OCI-LY1 (cell line): ENCODE measurements at regions not wholly inside any gene's neighbourhood (a gene's known extent, or its start where the extent isn't known, plus 50 kb on each side); places are given as distances from the start of the nearest gene placed in this dataset.

Experiments
- H2AFZ ChIP-seq: fragments of 200-600 bp; sonication (generic), shearing (Covaris generic); 2 replicates; pipeline ENCODE4 v1.6.0; 2014; ENCODE audit warnings: antibody characterized with exemption, mild to moderate bottlenecking, low read length
- H3F3A ChIP-seq: fragments of 200-600 bp; sonication (generic), shearing (Covaris generic); 2 replicates; pipeline ENCODE4 v1.6.0; 2014; ENCODE audit warnings: mild to moderate bottlenecking, antibody characterized with exemption, low read length, moderate library complexity; ENCODE audit not compliant: insufficient read depth
- H3K27ac ChIP-seq: fragments of 200-600 bp; sonication (generic); 2 replicates; pipeline ENCODE4 v1.5.1; 2014; ENCODE audit warnings: low read length, mixed run types, mild to moderate bottlenecking, low read depth; ENCODE audit not compliant: poor library complexity, severe bottlenecking
- H3K27me3 ChIP-seq: fragments of 200-600 bp; sonication (generic); 2 replicates; pipeline ENCODE4 v1.6.0; 2014; ENCODE audit warnings: antibody characterized with exemption, mild to moderate bottlenecking, low read length, moderate library complexity; ENCODE audit not compliant: insufficient read depth
- H3K36me3 ChIP-seq: fragments of 200-600 bp; sonication (generic); 2 replicates; pipeline ENCODE4 v1.6.1; 2014; ENCODE audit warnings: mild to moderate bottlenecking, antibody characterized with exemption, low read length, moderate library complexity, mixed read lengths; ENCODE audit not compliant: insufficient read depth
- H3K4me1 ChIP-seq: fragments of 200-600 bp; sonication (generic); 2 replicates; pipeline ENCODE4 v1.5.1; 2014; ENCODE audit warnings: mild to moderate bottlenecking, low read length, moderate library complexity; ENCODE audit not compliant: insufficient read depth, severe bottlenecking
- H3K4me2 ChIP-seq: fragments of 200-600 bp; sonication (generic), shearing (Covaris generic); 2 replicates; pipeline ENCODE4 v1.6.1; 2014; ENCODE audit warnings: low read length
- H3K4me3 ChIP-seq: fragments of 200-600 bp; sonication (generic); 2 replicates; pipeline ENCODE4 v1.5.1; 2014; ENCODE audit warnings: low read length, low read depth, mild to moderate bottlenecking, mixed read lengths; ENCODE audit not compliant: poor library complexity, severe bottlenecking
- H3K79me2 ChIP-seq: fragments of 200-600 bp; shearing (Covaris generic); 2 replicates; pipeline ENCODE4 v1.6.1; 2016; ENCODE audit warnings: mixed run types, low read length, mixed read lengths; ENCODE audit not compliant: insufficient read depth
- H3K9ac ChIP-seq: fragments of 200-600 bp; sonication (generic), shearing (Covaris generic); 2 replicates; pipeline ENCODE4 v1.6.1; 2014; ENCODE audit warnings: mild to moderate bottlenecking, low read length, mixed read lengths
- H3K9me2 ChIP-seq: fragments of 200-600 bp; sonication (generic), shearing (Covaris generic); 2 replicates; pipeline ENCODE4 v1.6.1; 2014; ENCODE audit warnings: low read depth, mild to moderate bottlenecking, low read length, mixed read lengths
- H3K9me3 ChIP-seq: fragments of 200-600 bp; shearing (Covaris generic); 2 replicates; pipeline ENCODE4 v1.6.1; 2014; ENCODE audit warnings: low read length, mixed read lengths
- H4K20me1 ChIP-seq: fragments of 200-600 bp; sonication (generic), shearing (Covaris generic); 2 replicates; pipeline ENCODE4 v1.6.0; 2016; ENCODE audit warnings: mild to moderate bottlenecking, low read length; ENCODE audit not compliant: insufficient read depth
- CTCF ChIP-seq: fragments of 200-600 bp; sonication (generic), shearing (Covaris generic); IDR thresholded peaks from 2 replicates; pipeline ENCODE4 v1.5.1; 2017; ENCODE audit warnings: mild to moderate bottlenecking, antibody characterized with exemption, low read length, moderate library complexity, mixed read lengths
- EZH2 ChIP-seq: fragments of 200-600 bp; sonication (generic), shearing (Covaris generic); IDR thresholded peaks from 2 replicates; pipeline ENCODE4 v1.8.0; 2017; ENCODE audit warnings: borderline replicate concordance, mixed run types, mild to moderate bottlenecking, antibody characterized with exemption, low read length, moderate library complexity, mixed read lengths

DNA sequence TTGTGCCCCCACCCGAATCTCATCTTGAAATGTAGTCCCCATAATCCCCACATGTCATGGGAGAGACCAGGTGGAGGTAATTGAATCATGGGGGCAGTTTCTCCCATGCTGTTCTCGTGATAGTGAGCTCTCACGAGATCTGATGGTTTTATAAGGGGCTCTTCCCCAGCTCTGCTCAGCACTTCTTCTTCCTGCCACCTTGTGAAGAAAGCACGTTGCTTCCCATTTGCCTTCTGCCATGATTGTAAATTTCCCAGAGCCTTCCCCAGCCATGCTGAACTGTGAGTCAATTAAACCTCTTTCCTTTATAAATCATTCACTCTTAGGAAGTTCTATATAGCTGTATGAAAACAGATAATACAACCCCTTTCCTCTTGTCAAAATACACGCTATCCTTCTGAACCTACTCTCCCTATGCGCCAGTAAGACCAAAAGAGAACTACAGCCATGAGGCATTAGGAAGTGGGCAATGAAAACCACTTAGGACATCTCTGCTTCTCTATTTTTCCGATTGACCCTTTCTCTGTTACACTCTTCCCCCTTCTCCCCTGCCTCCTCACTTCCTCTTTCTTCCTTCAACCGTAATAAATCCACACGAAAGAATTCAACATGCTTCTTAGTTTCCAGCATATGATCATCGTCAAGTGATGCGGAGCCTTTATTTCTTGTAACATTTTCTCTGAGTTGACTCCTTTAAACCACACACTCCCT lies 101.2 kb upstream of the WDR11 start:
- no peak for TF ChIP-seq EZH2
- no peaks in the 10 kb centered on the region for H3K79me2 ChIP-seq
- H3K27ac ChIP-seq, result no peak overlapping the region
- no peaks in the 10 kb centered on the region for H3F3A ChIP-seq
- H3K36me3 ChIP-seq, result no peaks in the 10 kb centered on the region
- H3K27me3 ChIP-seq, result no peaks in the 10 kb centered on the region
- H3K4me3 ChIP-seq, result no peak overlapping the region
- H3K4me2 ChIP-seq, result no peak overlapping the region
- H4K20me1 ChIP-seq, result no peaks in the 10 kb centered on the region
- H3K9me3 ChIP-seq, result no peaks in the 10 kb centered on the region
- no peak overlapping the region for H2AFZ ChIP-seq
- H3K9me2 ChIP-seq, result no peaks in the 10 kb centered on the region
- H3K9ac ChIP-seq, result no peak overlapping the region
- no peaks in the 10 kb centered on the region for H3K4me1 ChIP-seq

DNA sequence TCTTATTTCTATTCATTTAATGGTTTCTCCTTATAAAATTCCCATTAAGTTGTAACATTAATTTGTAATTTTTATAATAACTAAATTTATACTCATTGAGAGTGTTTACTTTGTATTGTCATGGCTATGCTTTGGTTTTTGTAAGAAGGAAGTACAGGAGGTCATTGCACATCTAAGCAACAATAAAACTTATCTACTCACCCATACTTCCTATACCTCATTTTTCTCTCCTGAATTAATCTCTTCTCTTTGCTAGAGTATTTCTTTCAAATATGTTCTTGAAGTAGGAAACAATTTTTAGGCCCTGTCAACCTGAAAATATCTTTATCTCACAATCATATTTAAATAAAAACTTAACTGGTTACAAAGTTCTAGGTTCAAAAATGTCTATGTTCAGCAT lies 95.4 kb upstream of the WDR11 start:
- Histone ChIP-seq H3K4me3 (no peak overlapping the region), H3K4me2 (no peak overlapping the region), H2AFZ (no peak overlapping the region), H3K27me3 (no peaks in the 10 kb centered on the region), H3F3A (no peaks in the 10 kb centered on the region), H4K20me1 (no peaks in the 10 kb centered on the region), H3K9ac (no peak overlapping the region), H3K4me1 (no peaks in the 10 kb centered on the region), H3K9me3 (no peaks in the 10 kb centered on the region), H3K36me3 (no peaks in the 10 kb centered on the region), H3K27ac (no peak overlapping the region), H3K9me2 (no peaks in the 10 kb centered on the region), H3K79me2 (no peaks in the 10 kb centered on the region)
- TF ChIP-seq EZH2, result no peak
- no peak for TF ChIP-seq CTCF

DNA sequence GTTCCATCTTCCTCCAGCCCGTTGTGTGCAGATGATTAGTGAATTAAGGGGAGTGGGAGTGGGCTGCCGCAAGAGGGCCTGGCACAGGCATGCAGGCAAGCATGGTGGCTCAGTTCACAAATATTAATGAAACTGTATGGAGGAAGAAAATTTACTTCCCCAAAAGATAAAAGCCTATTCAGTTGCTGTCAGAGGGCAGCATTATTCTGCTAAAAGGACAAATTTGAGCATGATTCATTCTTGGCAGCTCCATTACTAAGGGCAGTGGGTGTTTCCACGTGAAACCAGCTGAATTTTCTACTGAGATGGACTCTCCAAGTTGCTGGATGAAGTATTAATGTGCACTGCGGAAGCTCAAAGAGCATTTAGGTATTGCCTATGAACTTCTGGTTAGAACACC lies 90.9 kb upstream of the WDR11 start:
- Histone ChIP-seq H3K27ac (no peak overlapping the region), H4K20me1 (no peaks in the 10 kb centered on the region), H3K4me1 (no peaks in the 10 kb centered on the region), H3K9me3 (no peaks in the 10 kb centered on the region), H3F3A (no peaks in the 10 kb centered on the region), H3K36me3 (no peaks in the 10 kb centered on the region), H3K9me2 (no peaks in the 10 kb centered on the region), H3K4me2 (no peak overlapping the region), H3K4me3 (no peak overlapping the region), H3K27me3 (no peaks in the 10 kb centered on the region), H2AFZ (no peak overlapping the region), H3K79me2 (no peaks in the 10 kb centered on the region), H3K9ac (no peak overlapping the region)
- TF ChIP-seq EZH2 (no peak), CTCF (no peak)

DNA sequence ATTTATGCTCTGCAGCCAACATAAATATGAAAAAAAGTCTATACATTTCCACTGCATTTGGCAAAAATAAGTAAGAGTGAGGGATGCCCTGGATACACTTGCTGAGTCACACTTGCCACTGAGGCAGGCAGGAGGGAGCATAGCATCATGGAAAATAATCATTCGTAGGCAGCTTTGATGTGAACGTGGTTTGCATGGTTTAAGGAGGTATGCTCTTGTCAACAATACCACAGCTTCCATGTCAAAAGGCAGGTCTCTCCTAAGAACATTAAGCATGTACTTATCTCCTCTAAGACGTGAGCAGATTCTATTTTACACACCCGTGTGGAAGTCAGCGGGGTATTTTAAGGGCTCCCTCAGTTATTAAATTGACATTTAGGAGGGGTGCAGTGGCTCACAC lies 89.2 kb upstream of the WDR11 start:
- Histone ChIP-seq H3F3A (no peaks in the 10 kb centered on the region), H3K9me3 (no peaks in the 10 kb centered on the region), H3K79me2 (no peaks in the 10 kb centered on the region), H3K4me3 (no peak overlapping the region), H3K27ac (no peak overlapping the region), H4K20me1 (no peaks in the 10 kb centered on the region), H3K9ac (no peak overlapping the region), H3K27me3 (no peaks in the 10 kb centered on the region), H2AFZ (no peak overlapping the region), H3K36me3 (no peaks in the 10 kb centered on the region), H3K9me2 (no peaks in the 10 kb centered on the region), H3K4me2 (no peak overlapping the region), H3K4me1 (no peaks in the 10 kb centered on the region)
- TF ChIP-seq CTCF, result no peak
- no peak for TF ChIP-seq EZH2
